K562 (cell line): ENCODE measurements at regions not wholly inside any gene's neighbourhood (a gene's known extent, or its start where the extent isn't known, plus 50 kb on each side); places are given as distances from the start of the nearest gene placed in this dataset.

ENCODE experiments used
- ATAC-seq: fragments of 200-7000 bp; cut with Tn5 transposase; 3 replicates; pipeline ENCODE4 v1.9.1; 2020; ENCODE audit warnings: moderate library complexity
- BruUV-seq: library from RNA; stranded (reverse); fragments of 400-500 nt; replicated peaks from 2 replicates; lab custom pipeline; 2021; lab: Mats Ljungman, UMichigan
- CTCF ChIA-PET: fragments of 300-600 bp; formaldehyde crosslinking; extraction: SDS; loops from one replicate; lab custom pipeline; 2021; ENCODE audit warnings: low intra/inter-chr PET ratio; lab: Yijun Ruan, JAX
- POLR2A ChIA-PET: fragments of 300-600, 350-650 bp; sonication (Branson Sonifier 250); formaldehyde crosslinking; extraction: SDS; loops from one replicate; lab custom pipeline; 2021; ENCODE audit warnings: antibody characterized with exemption, inconsistent platforms; lab: Yijun Ruan, JAX
- DNase-seq, 4 experiments: peaks; one replicate each; pipeline versions ENCODE4 v3.0.0 to v3.0.0-alpha.2; 2011 to 2018; ENCODE audit warnings: low spot score in 3 of 4, mixed read lengths in 3 of 4; ENCODE audit errors: extremely low read depth in 1 of 4
- FAIRE-seq: peaks from 2 replicates; lab custom pipeline; 2011; peaks lifted over from hg19 to GRCh38; lab: Jason Lieb, UNC
- H2AFZ ChIP-seq: 2 replicates; pipeline ENCODE4 v1.6.0; 2011; ENCODE audit warnings: low read depth, low read length, control low read depth, inconsistent platforms
- H3K27ac ChIP-seq: fragments of 200-600 bp; 3 replicates; pipeline ENCODE4 v1.8.0; 2011; ENCODE audit warnings: low read depth, mild to moderate bottlenecking, control low read depth, inconsistent platforms, low read length, moderate library complexity, mixed read lengths; ENCODE audit errors: extremely low read depth
- H3K27me3 ChIP-seq, 2 experiments: fragments of 300-600 bp in 1 of 2; 2 replicates in 1 of 2; 3 replicates in 1 of 2; pipeline versions ENCODE4 v1.6.0 to v1.8.0; 2011; ENCODE audit warnings: inconsistent platforms in 2 of 2, low read length in 2 of 2, mild to moderate bottlenecking in 1 of 2, mixed read lengths in 1 of 2, moderate library complexity in 1 of 2; ENCODE audit not compliant: control insufficient read depth in 2 of 2, insufficient read depth in 2 of 2
- H3K36me3 ChIP-seq: fragments of 300-600 bp; 3 replicates; pipeline ENCODE4 v1.8.0; 2011; ENCODE audit warnings: mild to moderate bottlenecking, low read length, inconsistent platforms; ENCODE audit not compliant: control insufficient read depth, insufficient read depth
- H3K4me1 ChIP-seq, 2 experiments: fragments of 200-600 bp in 1 of 2; replicated peaks in 1 of 2; 2 replicates in 1 of 2; 3 replicates in 1 of 2; pipeline versions ENCODE4 v1.5.1 to v1.8.0; 2011; ENCODE audit warnings: inconsistent platforms in 2 of 2, low read length in 2 of 2, mild to moderate bottlenecking in 1 of 2, mixed read lengths in 1 of 2, moderate library complexity in 1 of 2; ENCODE audit not compliant: control insufficient read depth in 2 of 2, insufficient read depth in 2 of 2
- H3K4me2 ChIP-seq: 2 replicates; pipeline ENCODE4 v1.6.1; 2011; ENCODE audit warnings: low read length, control low read depth, inconsistent platforms, mixed read lengths; ENCODE audit not compliant: insufficient read depth
- H3K4me3 ChIP-seq: fragments of 200-600 bp; sonication (generic), shearing (Covaris generic); 2 replicates; pipeline ENCODE4 v1.5.1; 2016; ENCODE audit warnings: control low read depth, inconsistent platforms
- H3K79me2 ChIP-seq: fragments of 200-600 bp; 3 replicates; pipeline ENCODE4 v1.8.0; 2011; ENCODE audit warnings: low read length, inconsistent platforms; ENCODE audit not compliant: control insufficient read depth, insufficient read depth
- H3K9ac ChIP-seq, 2 experiments: 2 replicates each; pipeline versions ENCODE4 v1.6.0 to v1.6.1; 2011; ENCODE audit warnings: low read depth in 2 of 2, low read length in 2 of 2, control low read depth in 1 of 2, inconsistent platforms in 1 of 2, mild to moderate bottlenecking in 1 of 2, mixed read lengths in 1 of 2; ENCODE audit not compliant: insufficient read depth in 1 of 2
- H3K9me1 ChIP-seq: one replicate; pipeline ENCODE4 v1.6.0; 2011; ENCODE audit warnings: inconsistent platforms, mild to moderate bottlenecking, low read length, moderate library complexity; ENCODE audit not compliant: control insufficient read depth, insufficient read depth
- H3K9me3 ChIP-seq: replicated peaks from 2 replicates; pipeline ENCODE4 v1.5.1; 2011; ENCODE audit warnings: low read depth, low read length, inconsistent platforms; ENCODE audit not compliant: control insufficient read depth, insufficient read depth
- H4K20me1 ChIP-seq: replicated peaks from 2 replicates; pipeline ENCODE4 v1.6.1; 2011; ENCODE audit warnings: low read length, inconsistent platforms, mixed read lengths; ENCODE audit not compliant: control insufficient read depth, insufficient read depth
- BACH1 ChIP-seq: fragments of 200-800 bp; sonication (Bioruptor generic); IDR thresholded peaks from 2 replicates; pipeline ENCODE4 v1.6.1; 2016; ENCODE audit warnings: missing genetic modification characterization, missing compliant biosample characterization
- CEBPZ ChIP-seq: fragments of 150-350 bp; IDR thresholded peaks from 2 replicates; pipeline ENCODE4 v1.6.1; 2014; ENCODE audit warnings: low read depth, mild to moderate bottlenecking, low read length, borderline replicate concordance
- DEAF1 ChIP-seq: fragments of 450-650 bp; formaldehyde crosslinking; IDR thresholded peaks from 2 replicates; pipeline ENCODE4 v1.4.0; 2020; ENCODE audit warnings: mild to moderate bottlenecking, moderate library complexity
- ETV1 ChIP-seq: fragments of 450-650 bp; conservative IDR thresholded peaks from 2 replicates; pipeline ENCODE4 v1.6.1; 2016; ENCODE audit warnings: missing genetic modification characterization, control low read depth, low read depth, missing compliant biosample characterization
- GABPB2 ChIP-seq: fragments of 250-450 bp; sonication (Bioruptor Pico); conservative IDR thresholded peaks from 2 replicates; pipeline ENCODE4 v1.5.1; 2021; ENCODE audit warnings: mild to moderate bottlenecking
- ILK ChIP-seq: fragments of 450-650 bp; IDR thresholded peaks from 2 replicates; pipeline ENCODE4 v1.6.1; 2016; ENCODE audit warnings: missing genetic modification characterization, low read depth, mild to moderate bottlenecking, missing compliant biosample characterization, moderate library complexity, borderline replicate concordance
- NR2F6 ChIP-seq: fragments of 450-650 bp; formaldehyde crosslinking; IDR thresholded peaks from 2 replicates; pipeline ENCODE4 v1.4.0; 2020; ENCODE audit warnings: mild to moderate bottlenecking
- PATZ1 ChIP-seq: fragments of 250-450 bp; sonication (Bioruptor Pico); IDR thresholded peaks from 2 replicates; pipeline ENCODE4 v1.5.0; 2020; ENCODE audit warnings: mild to moderate bottlenecking, borderline replicate concordance
- RBFOX2 ChIP-seq: fragments of 200-400 bp; formaldehyde crosslinking; IDR thresholded peaks from 2 replicates; pipeline ENCODE4 v1.6.1; 2017; ENCODE audit warnings: low read depth, mild to moderate bottlenecking, low read length, moderate library complexity
- RBM14 ChIP-seq: fragments of 200-400 bp; formaldehyde crosslinking; IDR thresholded peaks from 2 replicates; pipeline ENCODE4 v1.6.1; 2018; ENCODE audit warnings: low read depth, mild to moderate bottlenecking, low read length, moderate library complexity, borderline replicate concordance; ENCODE audit not compliant: insufficient read depth
- RBM39 ChIP-seq: fragments of 200-400 bp; formaldehyde crosslinking; optimal IDR thresholded peaks from 2 replicates; pipeline ENCODE3; 2018; ENCODE audit warnings: low read depth, low read length
- RFX7 ChIP-seq: fragments of 250-450 bp; sonication (Bioruptor Pico); IDR thresholded peaks from 2 replicates; pipeline ENCODE4 v1.5.1; 2021; ENCODE audit warnings: mild to moderate bottlenecking
- SIX5 ChIP-seq, 2 experiments: IDR thresholded peaks; 2 replicates each; pipeline ENCODE4 v1.6.1; 2011; ENCODE audit warnings: low read length in 2 of 2, borderline replicate concordance in 1 of 2, low read depth in 1 of 2, mild to moderate bottlenecking in 1 of 2, moderate library complexity in 1 of 2; ENCODE audit not compliant: insufficient read depth in 1 of 2
- ZEB2 ChIP-seq: fragments of 450-650 bp; IDR thresholded peaks from 2 replicates; pipeline ENCODE4 v1.6.1; 2016
- ZNF79 ChIP-seq: fragments of 250-450 bp; sonication (Bioruptor Pico); IDR thresholded peaks from 2 replicates; pipeline ENCODE4 v1.4.0; 2020; ENCODE audit warnings: low read depth, mild to moderate bottlenecking, moderate library complexity
- WGBS: fragments of 100-300 bp; shearing (Covaris generic); methylation state at CpG from one replicate; pipeline ENCODE4 v1.1.6; 2016; ENCODE audit warnings: low coverage, mixed read lengths; ENCODE audit not compliant: insufficient coverage; ENCODE audit errors: missing lambda C conversion rate; 5-methylcytosine and 5-hydroxymethylcytosine counted together
- in situ Hi-C: fragments of 300-500 bp; cut with MboI; formaldehyde crosslinking; loops from 4 replicates; pipeline ENCODE4 v1.15.0; 2018; ENCODE audit warnings: inconsistent platforms, mixed read lengths
- intact Hi-C: fragments of 100-400 bp; cut with micrococcal nuclease; formaldehyde crosslinking; loops from 2 replicates; pipeline ENCODE4 v1.14.2; 2022

- Histone ChIP-seq H2AFZ (no peak overlapping the region), H3K79me2 (no peaks in the 10 kb centered on the region), H3K9me1 (no peaks in the 10 kb centered on the region), H4K20me1 (no peaks in the 10 kb centered on the region), H3K4me2 (no peak overlapping the region), H3K27me3 (no peaks in the 10 kb centered on the region), H3K9me3 (no peaks in the 10 kb centered on the region), H3K36me3 (no peaks in the 10 kb centered on the region), H3K4me3 (no peak overlapping the region)
- ATAC-seq (no peak), DNase-seq (no peak), FAIRE-seq (no peak)
- intact Hi-C loops = no loop called here
- 0% methylated on average over 2 of the region's 3 CpGs for WGBS
- BruUV-seq = no TSS peak
- POLR2A ChIA-PET = no interaction called here
- CTCF ChIA-PET = no interaction called here
- TF ChIP-seq NR2F6 (CRISPR knock-in tag) (no peak), RBM39 (no peak), BACH1 (no peak), RFX7 (CRISPR knock-in tag) (no peak), RBFOX2 (no peak), DEAF1 (CRISPR knock-in tag) (no peak), ZEB2 (no peak), ETV1 (tag) (no peak), PATZ1 (CRISPR knock-in tag) (no peak), GABPB2 (no peak), CEBPZ (no peak), ILK (tag) (no peak), SIX5 (IDR thresholded peaks at IDR 0.05; ENCODE audit: borderline replicate concordance in 1 of 2, insufficient read depth in 1 of 2, low read depth in 1 of 2, low read length in 2 of 2) (no peak), RBM14 (no peak), ZNF79 (CRISPR knock-in tag) (no peak)
- TF ChIP-seq, all 486 proteins: peak for 0
- no peaks in the 10 kb centered on the region for H3K4me1 ChIP-seq
- no peak overlapping the region for H3K9ac ChIP-seq
- H3K27ac ChIP-seq = no peak overlapping the region
- in situ Hi-C loops = no loop called here
Measured at GRCh38 chr13:79997244-79997643, 343.7 kb downstream of the SPRY2 start.
